H1 (cell line): ENCODE measurements at regions not wholly inside any gene's neighbourhood (a gene's known extent, or its start where the extent isn't known, plus 50 kb on each side); places are given as distances from the start of the nearest gene placed in this dataset.

Experiments
- CTCF ChIA-PET: fragments of 300-600 bp; sonication (Branson Sonifier 250); formaldehyde crosslinking; loops from one replicate; lab custom pipeline; 2021; ENCODE audit not compliant: partially characterized antibody; lab: Charles Lee
- POLR2A ChIA-PET: fragments of 300-600 bp; sonication (Branson Sonifier 250); formaldehyde crosslinking; loops from one replicate; lab custom pipeline; 2021; ENCODE audit warnings: inconsistent platforms; ENCODE audit not compliant: partially characterized antibody; lab: Charles Lee
- DNase-seq, 2 experiments: peaks; one replicate each; pipeline versions ENCODE4 v3.0.0 to v3.0.0-alpha.2; 2010 to 2022; ENCODE audit warnings: low spot score in 2 of 2, low read depth in 1 of 2, mixed read lengths in 1 of 2
- FAIRE-seq: peaks from 2 replicates; lab custom pipeline; 2011; peaks lifted over from hg19 to GRCh38; lab: Jason Lieb, UNC
- H2AFZ ChIP-seq: 2 replicates; pipeline ENCODE4 v1.8.1; 2012; ENCODE audit warnings: low read length, inconsistent platforms
- H2AK5ac ChIP-seq: 2 replicates; pipeline ENCODE4 v1.6.1; 2013; ENCODE audit warnings: low read depth, low read length
- H2BK120ac ChIP-seq: replicated peaks from 2 replicates; pipeline ENCODE3; 2013; ENCODE audit warnings: low read depth, low read length, inconsistent platforms
- H2BK12ac ChIP-seq: 2 replicates; pipeline ENCODE4 v1.6.1; 2013; ENCODE audit warnings: low read depth, low read length
- H2BK15ac ChIP-seq: 2 replicates; pipeline ENCODE4 v1.6.1; 2013; ENCODE audit warnings: low read length
- H2BK20ac ChIP-seq: 2 replicates; pipeline ENCODE4 v1.6.1; 2013; ENCODE audit warnings: low read length
- H2BK5ac ChIP-seq: 2 replicates; pipeline ENCODE4 v1.6.1; 2013; ENCODE audit warnings: low read depth, low read length
- H3K14ac ChIP-seq: 2 replicates; pipeline ENCODE4 v1.6.1; 2013; ENCODE audit warnings: inconsistent platforms; ENCODE audit not compliant: insufficient read length
- H3K18ac ChIP-seq: 2 replicates; pipeline ENCODE4 v1.6.1; 2013; ENCODE audit warnings: low read length; ENCODE audit errors: extremely low read depth
- H3K23ac ChIP-seq: 2 replicates; pipeline ENCODE4 v1.6.1; 2013; ENCODE audit warnings: inconsistent platforms; ENCODE audit not compliant: insufficient read length
- H3K23me2 ChIP-seq: 2 replicates; pipeline ENCODE4 v1.6.1; 2013; ENCODE audit warnings: low read depth, low read length
- H3K27ac ChIP-seq: 2 replicates; pipeline ENCODE4 v1.6.1; 2011; ENCODE audit warnings: low read depth, low read length, inconsistent platforms
- H3K27me3 ChIP-seq, 4 experiments: replicated peaks in 1 of 4; 1 replicate in 1 of 4; 2 replicates in 3 of 4; pipeline versions ENCODE4 v1.6.1 to v1.8.1; 2011 to 2013; ENCODE audit warnings: low read length in 3 of 4, mild to moderate bottlenecking in 3 of 4, inconsistent platforms in 2 of 4, mixed read lengths in 2 of 4, moderate library complexity in 1 of 4; ENCODE audit not compliant: control insufficient read depth in 3 of 4, insufficient read depth in 3 of 4; ENCODE audit errors: extremely low read depth in 1 of 4
- H3K36me3 ChIP-seq, 4 experiments: 2 replicates each; pipeline versions ENCODE4 v1.6.1 to v1.8.1; 2011 to 2013; ENCODE audit warnings: mild to moderate bottlenecking in 4 of 4, low read length in 3 of 4, moderate library complexity in 2 of 4, control low read depth in 1 of 4, inconsistent platforms in 1 of 4; ENCODE audit not compliant: insufficient read depth in 4 of 4, control insufficient read depth in 2 of 4
- H3K4ac ChIP-seq: replicated peaks from 2 replicates; pipeline ENCODE3; 2013; ENCODE audit warnings: low read length, low read depth, mixed read lengths, inconsistent platforms; ENCODE audit not compliant: insufficient read length
- H3K4me1 ChIP-seq, 4 experiments: replicated peaks in 1 of 4; 1 replicate in 1 of 4; 2 replicates in 3 of 4; pipeline versions ENCODE4 v1.6.1 to v1.8.1; 2011 to 2013; ENCODE audit warnings: low read length in 3 of 4, inconsistent platforms in 2 of 4, mixed read lengths in 1 of 4; ENCODE audit not compliant: insufficient read depth in 4 of 4, control insufficient read depth in 3 of 4
- H3K4me2 ChIP-seq, 2 experiments: 2 replicates each; pipeline versions ENCODE4 v1.6.1 to v1.8.1; 2011 to 2013; ENCODE audit warnings: low read depth in 2 of 2, low read length in 2 of 2, control low read depth in 1 of 2, inconsistent platforms in 1 of 2, mild to moderate bottlenecking in 1 of 2; ENCODE audit not compliant: insufficient read depth in 1 of 2
- H3K4me3 ChIP-seq, 4 experiments: fragments of 200-600, 300-600 bp in 1 of 4; sonication (generic), shearing (Covaris generic), sonication (Bioruptor Twin) in 1 of 4; 2 replicates each; pipeline versions ENCODE4 v1.5.1 to v1.8.1; 2011 to 2016; ENCODE audit warnings: low read length in 4 of 4, low read depth in 3 of 4, control low read depth in 2 of 4, inconsistent platforms in 2 of 4, mild to moderate bottlenecking in 2 of 4, mixed read lengths in 1 of 4, moderate library complexity in 1 of 4; ENCODE audit not compliant: insufficient read depth in 2 of 4; ENCODE audit errors: extremely low read depth in 1 of 4
- H3K56ac ChIP-seq: replicated peaks from 2 replicates; pipeline ENCODE3; 2013; ENCODE audit warnings: low read depth, mild to moderate bottlenecking, mixed read lengths, low read length, inconsistent platforms; ENCODE audit not compliant: insufficient read length
- H3K79me1 ChIP-seq: 2 replicates; pipeline ENCODE4 v1.6.1; 2013; ENCODE audit warnings: low read depth, low read length, control low read depth
- H3K79me2 ChIP-seq, 2 experiments: 2 replicates each; pipeline versions ENCODE4 v1.6.1 to v1.8.1; 2012 to 2013; ENCODE audit warnings: low read length in 2 of 2, mild to moderate bottlenecking in 2 of 2, inconsistent platforms in 1 of 2; ENCODE audit not compliant: insufficient read depth in 2 of 2, control insufficient read depth in 1 of 2
- H3K9ac ChIP-seq, 4 experiments: replicated peaks in 1 of 4; 1 replicate in 1 of 4; 2 replicates in 3 of 4; pipeline versions ENCODE4 v1.6.1 to v1.8.1; 2011 to 2013; ENCODE audit warnings: low read depth in 3 of 4, low read length in 3 of 4, control low read depth in 2 of 4, mild to moderate bottlenecking in 2 of 4, moderate library complexity in 2 of 4, inconsistent platforms in 1 of 4; ENCODE audit errors: extremely low read depth in 1 of 4
- H3K9me3 ChIP-seq, 2 experiments: 2 replicates each; pipeline versions ENCODE4 v1.6.1 to v1.8.1; 2012 to 2013; ENCODE audit warnings: mild to moderate bottlenecking in 2 of 2, moderate library complexity in 2 of 2, control low read depth in 1 of 2, inconsistent platforms in 1 of 2, low read depth in 1 of 2, low read length in 1 of 2, mixed read lengths in 1 of 2; ENCODE audit not compliant: insufficient read depth in 2 of 2
- H4K20me1 ChIP-seq, 2 experiments: replicated peaks in 1 of 2; 2 replicates each; pipeline versions ENCODE3 to v1.8.1; 2011 to 2013; ENCODE audit warnings: inconsistent platforms in 2 of 2, low read length in 2 of 2, mild to moderate bottlenecking in 1 of 2; ENCODE audit not compliant: insufficient read depth in 2 of 2, control insufficient read depth in 1 of 2
- H4K5ac ChIP-seq: 2 replicates; pipeline ENCODE4 v1.6.1; 2013; ENCODE audit warnings: low read length, low read depth, mixed read lengths, inconsistent platforms; ENCODE audit not compliant: insufficient read length
- H4K8ac ChIP-seq: 2 replicates; pipeline ENCODE4 v1.8.0; 2013; ENCODE audit warnings: mild to moderate bottlenecking, moderate library complexity, low read length, inconsistent platforms; ENCODE audit not compliant: insufficient read depth; ENCODE audit errors: extremely low read depth
- H4K91ac ChIP-seq: replicated peaks from 2 replicates; pipeline ENCODE3; 2013; ENCODE audit warnings: low read length, mixed read lengths, inconsistent platforms; ENCODE audit not compliant: insufficient read length
- ASH2L ChIP-seq: fragments of 200-600, 300-600 bp; sonication (generic); IDR thresholded peaks from one replicate; pipeline ENCODE4 v1.7.1; 2017; ENCODE audit warnings: low read length
- FOSL1 ChIP-seq: IDR thresholded peaks from 2 replicates; pipeline ENCODE4 v1.6.1; 2011; ENCODE audit warnings: mild to moderate bottlenecking, low read depth, low read length, moderate library complexity; ENCODE audit not compliant: insufficient read depth
- KDM1A ChIP-seq: fragments of 200-600, 300-600 bp; sonication (generic); IDR thresholded peaks from 2 replicates; pipeline ENCODE4 v1.7.1; 2016; ENCODE audit warnings: mild to moderate bottlenecking, low read length, borderline replicate concordance
- TAF7 ChIP-seq: optimal IDR thresholded peaks from 2 replicates; pipeline ENCODE3; 2011; ENCODE audit warnings: low read depth, mild to moderate bottlenecking, inconsistent platforms, low read length, moderate library complexity, borderline replicate concordance

- Histone ChIP-seq H3K27me3 (no peaks in the 10 kb centered on the region), H3K9ac (no peak overlapping the region), H3K27ac (no peak overlapping the region), H3K4me2 (no peak overlapping the region), H2BK12ac (no peak overlapping the region), H2BK120ac (no peak overlapping the region), H3K23ac (no peak overlapping the region), H4K91ac (no peak overlapping the region), H2BK20ac (no peak overlapping the region), H3K79me2 (no peaks in the 10 kb centered on the region), H3K4ac (no peak overlapping the region), H3K23me2 (no peaks in the 10 kb centered on the region), H4K8ac (no peak overlapping the region), H4K5ac (no peak overlapping the region), H3K56ac (no peak overlapping the region), H3K14ac (no peak overlapping the region), H2AK5ac (no peak overlapping the region), H3K4me1 (no peaks in the 10 kb centered on the region), H3K79me1 (no peaks in the 10 kb centered on the region), H3K36me3 (no peaks in the 10 kb centered on the region), H4K20me1 (no peaks in the 10 kb centered on the region), H3K4me3 (no peak overlapping the region), H2BK5ac (no peak overlapping the region), H3K9me3 (no peaks in the 10 kb centered on the region), H2BK15ac (no peak overlapping the region), H2AFZ (no peak overlapping the region), H3K18ac (no peak overlapping the region)
- POLR2A ChIA-PET = no interaction called here
- DNase-seq = no peak
- FAIRE-seq = no peak
- CTCF ChIA-PET = interaction anchor here (0.6 to 3.5 kb wide), 5 partner anchors 8 to 1954 kb away, joined by 3 to 19 read pairs (median 5); no protein-coding TSS in a partner anchor
- TF ChIP-seq ASH2L (no peak), TAF7 (no peak), FOSL1 (no peak), KDM1A (no peak)
These were observed 65.1 kb upstream of the MSTN start for GRCh38 chr2:190127651-190128050.
